ENCODE measurements at regions not wholly inside any gene's neighbourhood (a gene's known extent, or its start where the extent isn't known, plus 50 kb on each side); places are given as distances from the start of the nearest gene placed in this dataset.

GRCh38 chr4:105074097-105074496, 72.6 kb upstream of the TET2 start:
- H3K36me3 Mint-ChIP-seq (ENCODE audit: low read depth): no peaks in the 10 kb centered on the region
- H3K27me3 ChIP-seq (ENCODE audit: control insufficient read depth, insufficient read depth, low read length, poor library complexity, severe bottlenecking): no peaks in the 10 kb centered on the region
- H3K27ac ChIP-seq (ENCODE audit: low read depth, low read length): no peak overlapping the region
- H3K4me1 Mint-ChIP-seq: no peaks in the 10 kb centered on the region
- no peaks in the 10 kb centered on the region for H3K9me3 ChIP-seq (ENCODE audit: control insufficient read depth, low read length)
- H3K27me3 Mint-ChIP-seq (ENCODE audit: insufficient read depth): peaks cover 2% of the 10 kb centered on the region
- H3K27ac Mint-ChIP-seq: no peak overlapping the region
- H3K9me3 Mint-ChIP-seq: no peaks in the 10 kb centered on the region
- H3K4me1 ChIP-seq (ENCODE audit: control insufficient read depth, insufficient read depth, low read length): no peaks in the 10 kb centered on the region
- no peak for TF ChIP-seq CTCF (conservative IDR thresholded peaks at IDR 0.05)
- no peak overlapping the region for H3K9ac ChIP-seq (ENCODE audit: extremely low read depth, low read length, poor library complexity, severe bottlenecking)
- H3K36me3 ChIP-seq (ENCODE audit: control insufficient read depth, insufficient read depth, low read length): no peaks in the 10 kb centered on the region
- H3K4me3 Mint-ChIP-seq: no peak overlapping the region
- no peak overlapping the region for H3K4me3 ChIP-seq (ENCODE audit: low read length)
- no peak for DNase-seq

DNA sequence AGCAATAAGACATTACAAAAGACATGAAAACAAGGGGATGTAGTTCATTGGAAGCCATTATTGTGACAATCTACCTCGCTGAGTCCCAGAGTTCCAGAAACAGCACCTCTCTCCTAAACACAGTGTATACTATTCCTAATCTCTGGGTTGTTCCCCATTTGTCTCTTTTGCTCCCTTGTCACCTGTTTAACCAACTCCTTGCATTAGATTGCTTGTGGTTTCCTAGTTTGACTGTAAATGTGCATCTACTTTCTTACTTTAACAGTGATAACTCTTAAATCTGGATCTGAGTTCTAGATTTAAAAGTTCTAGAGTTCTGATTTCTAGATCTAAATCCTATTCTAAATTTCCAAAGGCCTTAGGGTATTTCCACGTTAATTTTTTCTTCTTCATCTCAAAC, 71.6 kb upstream of the TET2 start:
- Histone ChIP-seq H3K4me1 (ENCODE audit: control insufficient read depth, insufficient read depth, low read length) (no peaks in the 10 kb centered on the region), H3K4me3 (ENCODE audit: low read length) (no peak overlapping the region), H3K9me3 (ENCODE audit: control insufficient read depth, low read length) (no peaks in the 10 kb centered on the region), H3K27me3 (ENCODE audit: control insufficient read depth, insufficient read depth, low read length, poor library complexity, severe bottlenecking) (no peaks in the 10 kb centered on the region), H3K36me3 (ENCODE audit: control insufficient read depth, insufficient read depth, low read length) (no peaks in the 10 kb centered on the region), H3K27ac (ENCODE audit: low read depth, low read length) (no peak overlapping the region), H3K9ac (ENCODE audit: extremely low read depth, low read length, poor library complexity, severe bottlenecking) (no peak overlapping the region)
- Mint-ChIP-seq H3K27ac (no peak overlapping the region), H3K36me3 (ENCODE audit: low read depth) (no peaks in the 10 kb centered on the region), H3K9me3 (no peaks in the 10 kb centered on the region), H3K4me1 (no peaks in the 10 kb centered on the region), H3K4me3 (no peak overlapping the region), H3K27me3 (ENCODE audit: insufficient read depth) (peaks cover 2% of the 10 kb centered on the region)
- WGBS, 2 experiments (ENCODE audit: insufficient coverage in 1 of 2, insufficient read length in 1 of 2): 59 to 75% methylated on average over 2 of the region's 2 CpGs
- DNase-seq: no peak
- TF ChIP-seq CTCF (conservative IDR thresholded peaks at IDR 0.05): no peak

DNA sequence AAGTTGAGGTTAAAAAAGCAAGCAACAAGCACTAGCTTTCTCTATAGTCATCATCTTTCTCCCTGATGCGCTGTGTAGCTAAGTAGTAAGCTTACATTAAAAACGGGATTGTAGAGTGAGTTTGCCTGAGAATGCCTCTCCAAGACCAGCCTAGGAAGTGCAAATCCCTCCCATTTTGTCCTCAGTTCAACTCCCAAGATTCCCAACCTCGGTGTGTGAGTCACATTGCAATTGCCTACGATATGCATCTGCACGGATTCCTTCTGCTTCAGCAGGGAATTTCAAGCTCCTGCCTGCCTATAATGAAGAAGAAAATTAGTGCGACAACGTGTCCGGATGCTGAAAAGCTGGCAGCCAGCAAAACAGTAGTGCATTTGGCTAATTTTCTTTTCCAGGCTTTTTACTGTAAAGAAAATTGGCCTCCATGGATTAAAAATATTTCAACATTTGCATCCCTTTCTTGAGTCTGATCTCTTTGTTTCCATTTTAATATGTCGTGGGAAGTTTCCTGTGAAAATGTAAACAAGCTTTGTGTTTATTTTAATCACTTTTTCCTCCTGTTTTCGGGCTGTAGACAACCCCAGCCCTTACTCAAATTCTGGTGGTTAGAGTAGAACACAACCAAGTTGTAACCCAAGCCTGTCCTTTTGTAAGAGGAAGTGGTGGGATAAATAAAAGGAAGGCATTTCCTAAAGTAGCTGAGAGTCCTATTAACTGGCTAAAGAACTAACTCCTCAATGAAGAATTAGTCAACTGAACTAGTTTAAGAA, 58.4 kb upstream of the TET2 start:
- Histone ChIP-seq H3K4me3 (ENCODE audit: low read length) (no peak overlapping the region), H3K27ac (ENCODE audit: low read depth, low read length) (no peak overlapping the region), H3K36me3 (ENCODE audit: control insufficient read depth, insufficient read depth, low read length) (no peaks in the 10 kb centered on the region), H3K9me3 (ENCODE audit: control insufficient read depth, low read length) (no peaks in the 10 kb centered on the region), H3K27me3 (ENCODE audit: control insufficient read depth, insufficient read depth, low read length, poor library complexity, severe bottlenecking) (no peaks in the 10 kb centered on the region), H3K9ac (ENCODE audit: extremely low read depth, low read length, poor library complexity, severe bottlenecking) (no peak overlapping the region), H3K4me1 (ENCODE audit: control insufficient read depth, insufficient read depth, low read length) (no peaks in the 10 kb centered on the region)
- no peaks in the 10 kb centered on the region for H3K27me3 Mint-ChIP-seq (ENCODE audit: insufficient read depth)
- no peaks in the 10 kb centered on the region for H3K36me3 Mint-ChIP-seq (ENCODE audit: low read depth)
- TF ChIP-seq CTCF (conservative IDR thresholded peaks at IDR 0.05): no peak
- H3K27ac Mint-ChIP-seq: no peak overlapping the region
- H3K4me1 Mint-ChIP-seq: no peaks in the 10 kb centered on the region
- peak; percentile 60 for DNase-seq
- no peaks in the 10 kb centered on the region for H3K9me3 Mint-ChIP-seq
- H3K4me3 Mint-ChIP-seq: no peak overlapping the region
- 37 to 39% methylated on average over 4 to 10 of the region's 10 CpGs for WGBS, 2 experiments (ENCODE audit: insufficient coverage in 1 of 2, insufficient read length in 1 of 2)
